Esophagus squamous epithelium (tissue), 5 donors: ENCODE measurements at regions not wholly inside any gene's neighbourhood (a gene's known extent, or its start where the extent isn't known, plus 50 kb on each side); places are given as distances from the start of the nearest gene placed in this dataset.

Source experiments
- DNase-seq: peaks from one replicate; lab custom pipeline; 2025; lab: John Stamatoyannopoulos, UW
- H3K27ac ChIP-seq, 4 donors: fragments of 200-600 bp; sonication (generic); one replicate each; pipeline ENCODE4 v1.5.1; 2016 to 2019; ENCODE audit warnings: mild to moderate bottlenecking in 1 of 4
- H3K27me3 ChIP-seq, 4 donors: fragments of 200-600 bp; sonication (generic); 1 replicate in 3 of 4; 2 replicates in 1 of 4; pipeline versions ENCODE4 v1.5.1 to v1.6.0; 2017 to 2021; ENCODE audit warnings: antibody characterized with exemption in 1 of 4
- H3K36me3 ChIP-seq, 3 donors: fragments of 200-600 bp; sonication (generic); one replicate each; pipeline ENCODE4 v1.5.1; 2016 to 2019
- H3K4me1 ChIP-seq, 3 donors: fragments of 200-600 bp; sonication (generic); one replicate each; pipeline ENCODE4 v1.5.1; 2017 to 2019
- H3K4me3 ChIP-seq, 4 donors: fragments of 200-600 bp; sonication (generic); 1 replicate in 3 of 4; 2 replicates in 1 of 4; pipeline ENCODE4 v1.5.1; 2016 to 2019; ENCODE audit warnings: mild to moderate bottlenecking in 2 of 4, moderate library complexity in 1 of 4
- H3K9me3 ChIP-seq, 3 donors: fragments of 200-600 bp; sonication (generic); one replicate each; pipeline ENCODE4 v1.5.1; 2016 to 2019
- CTCF ChIP-seq, 6 experiments: fragments of 450-650 bp in 4 of 6; fragments of 200-600 bp in 2 of 6; sonication (generic) in 2 of 6; IDR thresholded peaks; one replicate each; pipeline ENCODE4 v1.5.1; 2016 to 2019; ENCODE audit warnings: antibody characterized with exemption in 6 of 6, mild to moderate bottlenecking in 4 of 6, moderate library complexity in 4 of 6
- POLR2A ChIP-seq, 4 donors: fragments of 450-650 bp; IDR thresholded peaks; one replicate each; pipeline ENCODE4 v1.6.1; 2017; ENCODE audit warnings: antibody characterized with exemption in 4 of 4, mild to moderate bottlenecking in 4 of 4, moderate library complexity in 3 of 4
- WGBS, 2 donors: methylation state at CpG; one replicate each; pipeline ENCODE4 v1.1.5; 2018; 5-methylcytosine and 5-hydroxymethylcytosine counted together
- intact Hi-C: fragments of 100-400 bp; cut with DNase I; formaldehyde crosslinking; loops from one replicate; pipeline ENCODE4 v1.15.0; 2022
- donor health status: DM: yes; HTN: yes; CAD: no.

- peaks cover 0 to 4% (median 0%) of the 10 kb centered on the region in 4 donors for H3K27me3 ChIP-seq
- H3K4me3 ChIP-seq: no peak overlapping the region
- no peaks in the 10 kb centered on the region for H3K36me3 ChIP-seq
- H3K4me1 ChIP-seq: no peaks in the 10 kb centered on the region
- no peak for TF ChIP-seq CTCF (IDR thresholded peaks at IDR 0.05)
- TF ChIP-seq POLR2A (IDR thresholded peaks at IDR 0.05): no peak
- H3K27ac ChIP-seq: no peak overlapping the region
- intact Hi-C loops: no loop called here
- WGBS, 2 donors: 62 to 64% methylated on average over 11 of the region's 11 CpGs
- no peak for DNase-seq
- H3K9me3 ChIP-seq: no peaks in the 10 kb centered on the region
Observed at GRCh38 chr15:60076582-60077276, 72.6 kb downstream of the FOXB1 start.

GRCh38 chr15:60077581-60078359, 73.7 kb downstream of the FOXB1 start:
- DNase-seq: no peak
- Histone ChIP-seq H3K4me1 (no peaks in the 10 kb centered on the region), H3K9me3 (no peaks in the 10 kb centered on the region), H3K36me3 (no peaks in the 10 kb centered on the region), H3K27ac (no peak overlapping the region), H3K27me3 (peaks cover 0 to 4% (median 0%) of the 10 kb centered on the region in 4 donors), H3K4me3 (no peak overlapping the region)
- intact Hi-C loops: no loop called here
- TF ChIP-seq CTCF (IDR thresholded peaks at IDR 0.05) (no peak), POLR2A (IDR thresholded peaks at IDR 0.05) (no peak)
- WGBS, 2 donors: 57 to 61% methylated on average over 11 of the region's 11 CpGs

GRCh38 chr15:60079210-60079609, 75.1 kb downstream of the FOXB1 start:
- Histone ChIP-seq H3K4me1 (no peaks in the 10 kb centered on the region), H3K27ac (no peak overlapping the region), H3K9me3 (no peaks in the 10 kb centered on the region), H3K36me3 (no peaks in the 10 kb centered on the region), H3K27me3 (no peaks in the 10 kb centered on the region), H3K4me3 (no peak overlapping the region)
- DNase-seq: no peak
- intact Hi-C loops: no loop called here
- WGBS, 2 donors: 80 to 95% methylated on average over 2 of the region's 2 CpGs
- peak in 1 of 6 experiments; percentile 15 for TF ChIP-seq CTCF (IDR thresholded peaks at IDR 0.05)
- TF ChIP-seq POLR2A (IDR thresholded peaks at IDR 0.05): no peak

GRCh38 chr15:60081976-60082375, 77.9 kb downstream of the FOXB1 start:
- no peaks in the 10 kb centered on the region for H3K9me3 ChIP-seq
- no peak for DNase-seq
- intact Hi-C loops: no loop called here
- 82 to 86% methylated on average over 3 of the region's 3 CpGs for WGBS, 2 donors
- no peaks in the 10 kb centered on the region for H3K27me3 ChIP-seq
- no peak for TF ChIP-seq POLR2A (IDR thresholded peaks at IDR 0.05)
- TF ChIP-seq CTCF (IDR thresholded peaks at IDR 0.05): no peak
- H3K4me3 ChIP-seq: no peak overlapping the region
- no peak overlapping the region for H3K27ac ChIP-seq
- peaks cover 0 to 3% (median 0%) of the 10 kb centered on the region in 3 donors for H3K4me1 ChIP-seq
- H3K36me3 ChIP-seq: no peaks in the 10 kb centered on the region

GRCh38 chr15:60083318-60083717, 79.2 kb downstream of the FOXB1 start:
- WGBS, 2 donors: 27 to 76% methylated on average over 3 of the region's 3 CpGs
- Histone ChIP-seq H3K27ac (no peak overlapping the region), H3K4me3 (no peak overlapping the region), H3K36me3 (no peaks in the 10 kb centered on the region), H3K4me1 (peaks cover 0 to 3% (median 0%) of the 10 kb centered on the region in 3 donors), H3K9me3 (no peaks in the 10 kb centered on the region), H3K27me3 (peaks cover 0 to 2% (median 0%) of the 10 kb centered on the region in 4 donors)
- DNase-seq: no peak
- TF ChIP-seq CTCF (IDR thresholded peaks at IDR 0.05) (no peak), POLR2A (IDR thresholded peaks at IDR 0.05) (no peak)
- intact Hi-C loops: no loop called here
